K562 (cell line): ENCODE measurements at regions not wholly inside any gene's neighbourhood (a gene's known extent, or its start where the extent isn't known, plus 50 kb on each side); places are given as distances from the start of the nearest gene placed in this dataset.

Experiments
- EP300 ChIP-seq: IDR thresholded peaks from 2 replicates; pipeline ENCODE4 v1.6.1; 2012; ENCODE audit warnings: low read length, improper control_type of control experiment
- LEF1 ChIP-seq: fragments of 450-650 bp; IDR thresholded peaks from 2 replicates; pipeline ENCODE4 v1.6.1; 2016; ENCODE audit warnings: mild to moderate bottlenecking
- RBM34 ChIP-seq: fragments of 200-400 bp; formaldehyde crosslinking; IDR thresholded peaks from 2 replicates; pipeline ENCODE4 v1.6.1; 2018; ENCODE audit warnings: low read length, borderline replicate concordance; ENCODE audit not compliant: insufficient read depth

DNA sequence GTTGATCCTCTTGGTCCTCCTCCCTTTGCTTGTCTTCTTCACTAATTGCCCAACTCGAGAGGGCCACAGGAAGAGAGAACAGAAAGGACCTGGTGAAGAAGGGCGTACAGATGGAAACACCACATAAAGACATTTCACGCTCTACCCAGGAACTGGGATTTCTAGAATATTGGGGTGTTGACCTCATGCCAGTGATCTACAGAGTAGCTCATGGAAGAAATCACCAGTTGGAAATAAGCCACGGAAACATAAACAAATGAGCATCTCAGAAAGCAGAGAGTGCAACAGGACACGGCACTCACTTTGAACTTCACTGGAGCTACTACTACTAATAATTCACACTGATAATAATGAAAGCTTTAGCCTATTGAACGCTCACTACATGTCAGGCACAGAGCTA lies 84.6 kb upstream of the ARHGEF3 start:
- TF ChIP-seq RBM34: no peak
- no peak for TF ChIP-seq LEF1
- TF ChIP-seq EP300: no peak
